ENCODE measurements at regions not wholly inside any gene's neighbourhood (a gene's known extent, or its start where the extent isn't known, plus 50 kb on each side); places are given as distances from the start of the nearest gene placed in this dataset.

DNA sequence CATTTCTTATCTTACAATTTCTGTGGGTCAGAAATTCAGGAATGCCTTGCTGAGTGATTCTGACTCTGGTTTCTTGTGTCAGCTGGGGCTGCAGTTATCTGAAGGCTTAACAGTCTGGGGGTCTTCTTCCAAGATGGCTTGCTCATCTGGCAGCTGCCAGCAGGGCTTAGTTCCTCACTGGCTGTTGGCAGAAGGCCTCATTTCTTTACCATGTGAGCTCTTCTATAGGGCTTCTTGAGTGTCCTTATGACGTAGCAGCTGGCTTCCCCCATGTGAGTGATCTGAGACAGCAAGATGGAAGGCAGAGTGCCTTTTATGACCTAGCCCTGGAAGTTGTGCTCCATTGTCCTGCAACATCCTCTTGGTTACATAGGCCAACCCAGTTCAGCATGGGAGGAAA is 82.0 kb upstream of the PDZRN3 start:
- H3K4me2 ChIP-seq (ENCODE audit: control insufficient read depth, extremely low read depth, insufficient read depth, low read depth, low read length): no peak overlapping the region
- dilution Hi-C loops (cut with MboI; ENCODE audit: extremely low pct_ligation_motif_present, low sequenced_read_pairs): no loop called here
- no peak overlapping the region for H3K4me3 ChIP-seq (ENCODE audit: control insufficient read depth in 2 of 3, extremely low read depth in 1 of 3, insufficient read depth in 2 of 3, low read depth in 1 of 3, low read length in 3 of 3)

GRCh38 chr3:73705792-73706191 is 81.1 kb upstream of the PDZRN3 start:
- no peaks in the 10 kb centered on the region for H3K9me1 ChIP-seq (ENCODE audit: control insufficient read depth, extremely low read depth, insufficient read depth, low read length)
- H2AFZ ChIP-seq (ENCODE audit: control insufficient read depth, low read length): no peak overlapping the region
- H4K20me1 ChIP-seq (ENCODE audit: control insufficient read depth, extremely low read depth, insufficient read depth, low read length): no peaks in the 10 kb centered on the region
- no peaks in the 10 kb centered on the region for H3K4me1 ChIP-seq (ENCODE audit: control insufficient read depth, extremely low read depth, insufficient read depth, low read length)
- dilution Hi-C loops (cut with MboI; ENCODE audit: extremely low pct_ligation_motif_present, low sequenced_read_pairs): no loop called here
- TF ChIP-seq EZH2 (IDR thresholded peaks at IDR 0.05; ENCODE audit: low read length) (no peak), CTCF (optimal IDR thresholded peaks at IDR 0.05 in 1 of 3, IDR thresholded peaks at IDR 0.05 in 1 of 3, conservative IDR thresholded peaks at IDR 0.05 in 1 of 3; ENCODE audit: extremely low read depth in 1 of 3, insufficient read depth in 2 of 3, low read length in 3 of 3) (no peak)
- FAIRE-seq (no peak), DNase-seq (ENCODE audit: low read depth, low spot score) (no peak)
- H3K4me3 ChIP-seq (ENCODE audit: control insufficient read depth in 2 of 3, extremely low read depth in 1 of 3, insufficient read depth in 2 of 3, low read depth in 1 of 3, low read length in 3 of 3): no peak overlapping the region
- H3K4me2 ChIP-seq (ENCODE audit: control insufficient read depth, extremely low read depth, insufficient read depth, low read depth, low read length): no peak overlapping the region
- no peaks in the 10 kb centered on the region for H3K9me3 ChIP-seq (ENCODE audit: control insufficient read depth, low read depth, low read length)
- H3K36me3 ChIP-seq (ENCODE audit: control insufficient read depth in 2 of 2, extremely low read depth in 1 of 2, insufficient read depth in 2 of 2, low read length in 2 of 2): no peaks in the 10 kb centered on the region
- H3K9ac ChIP-seq (ENCODE audit: control insufficient read depth, extremely low read depth, insufficient read depth, low read length): no peak overlapping the region
- H3K27ac ChIP-seq (ENCODE audit: control insufficient read depth, insufficient read depth, low read length): no peak overlapping the region
- H3K27me3 ChIP-seq (ENCODE audit: control insufficient read depth, extremely low read depth, insufficient read depth, low read length): no peaks in the 10 kb centered on the region
- H3K79me2 ChIP-seq (ENCODE audit: control insufficient read depth, insufficient read depth, low read length): no peaks in the 10 kb centered on the region

More for the DNA sequence above, 82.0 kb upstream of the PDZRN3 start:
- Histone ChIP-seq H3K4me1 (ENCODE audit: control insufficient read depth, extremely low read depth, insufficient read depth, low read length) (no peaks in the 10 kb centered on the region), H3K9ac (ENCODE audit: control insufficient read depth, extremely low read depth, insufficient read depth, low read length) (no peak overlapping the region), H3K79me2 (ENCODE audit: control insufficient read depth, insufficient read depth, low read length) (no peaks in the 10 kb centered on the region), H3K27ac (ENCODE audit: control insufficient read depth, insufficient read depth, low read length) (no peak overlapping the region), H2AFZ (ENCODE audit: control insufficient read depth, low read length) (no peak overlapping the region), H4K20me1 (ENCODE audit: control insufficient read depth, extremely low read depth, insufficient read depth, low read length) (no peaks in the 10 kb centered on the region), H3K9me1 (ENCODE audit: control insufficient read depth, extremely low read depth, insufficient read depth, low read length) (no peaks in the 10 kb centered on the region), H3K36me3 (ENCODE audit: control insufficient read depth in 2 of 2, extremely low read depth in 1 of 2, insufficient read depth in 2 of 2, low read length in 2 of 2) (no peaks in the 10 kb centered on the region), H3K27me3 (ENCODE audit: control insufficient read depth, extremely low read depth, insufficient read depth, low read length) (no peaks in the 10 kb centered on the region), H3K9me3 (ENCODE audit: control insufficient read depth, low read depth, low read length) (no peaks in the 10 kb centered on the region)
- TF ChIP-seq EZH2 (IDR thresholded peaks at IDR 0.05; ENCODE audit: low read length) (no peak), CTCF (optimal IDR thresholded peaks at IDR 0.05 in 1 of 3, IDR thresholded peaks at IDR 0.05 in 1 of 3, conservative IDR thresholded peaks at IDR 0.05 in 1 of 3; ENCODE audit: extremely low read depth in 1 of 3, insufficient read depth in 2 of 3, low read length in 3 of 3) (no peak)
- no peak for DNase-seq (ENCODE audit: low read depth, low spot score)
- FAIRE-seq: no peak
